Spleen (tissue), 11 donors: ENCODE measurements at regions not wholly inside any gene's neighbourhood (a gene's known extent, or its start where the extent isn't known, plus 50 kb on each side); places are given as distances from the start of the nearest gene placed in this dataset.

ENCODE experiments used
- DNase-seq: peaks from one replicate; pipeline ENCODE4 v3.0.0-alpha.2; 2020
- H3K27ac ChIP-seq, 8 donors: fragments of 200-600 bp; sonication (generic) in 7 of 8; 1 replicate in 4 of 8; 2 replicates in 4 of 8; pipeline versions ENCODE4 v1.5.0 to v1.8.0; 2016 to 2021; ENCODE audit warnings: inconsistent platforms in 4 of 8, mild to moderate bottlenecking in 4 of 8, moderate library complexity in 1 of 8
- H3K27me3 ChIP-seq, 7 donors: fragments of 200-600 bp; sonication (generic) in 6 of 7; replicated peaks in 1 of 7; 1 replicate in 4 of 7; 2 replicates in 3 of 7; pipeline versions ENCODE4 v1.5.0 to v1.8.0; 2016 to 2021; ENCODE audit warnings: inconsistent platforms in 3 of 7, mild to moderate bottlenecking in 1 of 7
- H3K36me3 ChIP-seq, 6 donors: fragments of 200-600 bp; sonication (generic) in 5 of 6; 1 replicate in 4 of 6; 2 replicates in 2 of 6; pipeline versions ENCODE4 v1.5.0 to v1.8.0; 2016 to 2021; ENCODE audit warnings: inconsistent platforms in 2 of 6
- H3K4me1 ChIP-seq, 6 donors: fragments of 200-600 bp; sonication (generic) in 5 of 6; 1 replicate in 3 of 6; 2 replicates in 3 of 6; pipeline versions ENCODE4 v1.5.0 to v1.8.0; 2016 to 2021; ENCODE audit warnings: inconsistent platforms in 3 of 6
- H3K4me3 ChIP-seq, 8 donors: fragments of 200-600 bp; sonication (generic) in 7 of 8; 1 replicate in 4 of 8; 2 replicates in 4 of 8; pipeline versions ENCODE4 v1.5.0 to v1.8.0; 2016 to 2021; ENCODE audit warnings: inconsistent platforms in 4 of 8, mild to moderate bottlenecking in 4 of 8, moderate library complexity in 2 of 8
- H3K9me3 ChIP-seq, 8 donors: fragments of 200-600 bp; sonication (generic) in 7 of 8; 1 replicate in 4 of 8; 2 replicates in 4 of 8; pipeline versions ENCODE4 v1.5.0 to v1.8.0; 2016 to 2021; ENCODE audit warnings: inconsistent platforms in 4 of 8
- POLR2A ChIP-seq, 3 donors: fragments of 450-650 bp; IDR thresholded peaks; one replicate each; pipeline ENCODE4 v1.5.1; 2017; ENCODE audit warnings: antibody characterized with exemption in 3 of 3, mild to moderate bottlenecking in 1 of 3
- POLR2AphosphoS5 ChIP-seq, 3 donors: sonication (generic); formaldehyde crosslinking; IDR thresholded peaks; one replicate each; pipeline ENCODE4 v1.5.1; 2017; ENCODE audit warnings: antibody characterized with exemption in 3 of 3
- WGBS, 5 donors: extraction: QIAGEN DNeasy Blood & Tissue Kit in 3 of 5; methylation state at CpG; one replicate each; pipeline versions ENCODE4 v1.1.5 to v1.1.7; 2013 to 2018; 5-methylcytosine and 5-hydroxymethylcytosine counted together
- intact Hi-C: fragments of 100-400 bp; cut with DNase I; formaldehyde crosslinking; loops from one replicate; pipeline ENCODE4 v1.15.0; 2023; ENCODE audit warnings: low total_unique reads
- TF ChIP-seq, protein P1 (sequence below), 11 experiments: fragments of 200-600 bp in 7 of 11; fragments of 450-650 bp in 4 of 11; sonication (generic) in 4 of 11; IDR thresholded peaks in 8 of 11; conservative IDR thresholded peaks in 3 of 11; 1 replicate in 7 of 11; 2 replicates in 4 of 11; pipeline versions ENCODE4 v1.4.0 to v1.8.0; 2016 to 2021; ENCODE audit warnings: antibody characterized with exemption in 11 of 11, inconsistent platforms in 4 of 11, mild to moderate bottlenecking in 1 of 11
- donor health status: healthy with polysubstance abuse.
- donor health status: DM: no; HTN: no; CAD: no; lungs with moderate emphysema.
- donor health status: DM: no; HTN: no; CAD: no.
- donor health status: Bipolar disorder and iron deficiency.
- donor health status: healthy.
- donor health status: DM: no; HTN: no; CAD: no.
- donor health status: DM: yes; HTN: yes; CAD: no.

DNA sequence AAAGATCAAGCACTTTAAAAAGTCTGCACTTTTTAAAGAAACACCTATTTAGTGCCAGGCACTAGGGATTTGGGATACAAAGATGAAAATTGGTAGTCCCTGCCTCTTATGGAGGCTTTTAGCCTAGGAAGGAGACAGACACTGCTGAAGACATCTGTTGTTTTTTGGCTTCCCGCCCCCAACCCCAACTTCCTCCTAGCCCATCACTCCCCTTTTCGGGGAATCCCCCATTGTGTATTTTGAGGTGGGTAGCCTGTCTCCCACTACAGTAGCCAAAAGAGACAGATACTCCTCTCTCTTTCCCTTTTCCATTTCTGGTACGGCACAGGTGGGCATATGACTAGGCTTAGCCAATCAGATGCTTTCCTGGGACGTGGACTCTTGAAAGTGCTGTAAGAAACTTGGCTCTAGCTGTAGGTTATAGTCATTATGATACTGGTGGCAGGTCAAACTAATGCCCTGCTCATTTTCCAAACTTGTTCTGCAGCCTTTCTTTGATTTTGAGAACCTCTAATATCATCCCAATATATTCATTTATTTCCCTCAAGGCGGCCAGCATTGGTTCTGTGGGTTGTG, 194.6 kb upstream of the RBPJ start:
- Histone ChIP-seq H3K27ac (no peak overlapping the region), H3K4me1 (peaks cover 0 to 3% (median 0%) of the 10 kb centered on the region in 6 donors), H3K4me3 (no peak overlapping the region), H3K36me3 (no peaks in the 10 kb centered on the region), H3K27me3 (no peaks in the 10 kb centered on the region), H3K9me3 (peaks cover 0 to 6% (median 0%) of the 10 kb centered on the region in 8 donors)
- intact Hi-C loops = no loop called here
- TF ChIP-seq, protein P1, sequence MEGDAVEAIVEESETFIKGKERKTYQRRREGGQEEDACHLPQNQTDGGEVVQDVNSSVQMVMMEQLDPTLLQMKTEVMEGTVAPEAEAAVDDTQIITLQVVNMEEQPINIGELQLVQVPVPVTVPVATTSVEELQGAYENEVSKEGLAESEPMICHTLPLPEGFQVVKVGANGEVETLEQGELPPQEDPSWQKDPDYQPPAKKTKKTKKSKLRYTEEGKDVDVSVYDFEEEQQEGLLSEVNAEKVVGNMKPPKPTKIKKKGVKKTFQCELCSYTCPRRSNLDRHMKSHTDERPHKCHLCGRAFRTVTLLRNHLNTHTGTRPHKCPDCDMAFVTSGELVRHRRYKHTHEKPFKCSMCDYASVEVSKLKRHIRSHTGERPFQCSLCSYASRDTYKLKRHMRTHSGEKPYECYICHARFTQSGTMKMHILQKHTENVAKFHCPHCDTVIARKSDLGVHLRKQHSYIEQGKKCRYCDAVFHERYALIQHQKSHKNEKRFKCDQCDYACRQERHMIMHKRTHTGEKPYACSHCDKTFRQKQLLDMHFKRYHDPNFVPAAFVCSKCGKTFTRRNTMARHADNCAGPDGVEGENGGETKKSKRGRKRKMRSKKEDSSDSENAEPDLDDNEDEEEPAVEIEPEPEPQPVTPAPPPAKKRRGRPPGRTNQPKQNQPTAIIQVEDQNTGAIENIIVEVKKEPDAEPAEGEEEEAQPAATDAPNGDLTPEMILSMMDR (IDR thresholded peaks at IDR 0.05 in 8 of 11, conservative IDR thresholded peaks at IDR 0.05 in 3 of 11) = no peak
- TF ChIP-seq POLR2AphosphoS5 (IDR thresholded peaks at IDR 0.05) = no peak
- no peak for TF ChIP-seq POLR2A (IDR thresholded peaks at IDR 0.05)
- no peak for DNase-seq
- WGBS, 5 donors = 55 to 75% (median 58%) methylated on average over 5 of the region's 5 CpGs

DNA sequence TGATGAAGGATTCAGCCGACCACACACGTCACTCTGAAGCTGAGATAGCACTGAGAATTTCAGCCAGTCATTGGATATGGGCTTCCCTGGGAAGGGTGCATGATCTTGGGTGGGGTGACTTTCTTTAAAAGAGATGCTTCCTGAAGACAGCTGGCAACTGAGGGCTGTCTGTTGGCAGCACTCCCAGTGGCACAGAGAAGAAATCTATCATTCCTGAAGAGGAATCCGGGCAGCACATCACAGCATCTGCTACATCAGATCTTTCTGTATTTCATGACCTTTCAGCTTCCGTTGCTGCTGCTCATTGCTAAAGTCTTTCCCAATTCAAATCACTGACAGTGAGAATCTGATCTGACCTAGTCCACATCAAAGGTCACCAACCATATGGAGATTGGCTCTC, 193.8 kb upstream of the RBPJ start:
- no peak overlapping the region for H3K27ac ChIP-seq
- TF ChIP-seq POLR2A (IDR thresholded peaks at IDR 0.05) = no peak
- TF ChIP-seq POLR2AphosphoS5 (IDR thresholded peaks at IDR 0.05) = no peak
- TF ChIP-seq, protein P1 (IDR thresholded peaks at IDR 0.05 in 8 of 11, conservative IDR thresholded peaks at IDR 0.05 in 3 of 11) = no peak
- H3K4me1 ChIP-seq = peaks cover 0 to 3% (median 0%) of the 10 kb centered on the region in 6 donors
- H3K9me3 ChIP-seq = peaks cover 0 to 6% (median 0%) of the 10 kb centered on the region in 8 donors
- intact Hi-C loops = no loop called here
- no peak overlapping the region for H3K4me3 ChIP-seq
- no peaks in the 10 kb centered on the region for H3K27me3 ChIP-seq
- 82 to 94% (median 86%) methylated on average over 4 of the region's 4 CpGs for WGBS, 5 donors
- DNase-seq = no peak
- no peaks in the 10 kb centered on the region for H3K36me3 ChIP-seq

DNA sequence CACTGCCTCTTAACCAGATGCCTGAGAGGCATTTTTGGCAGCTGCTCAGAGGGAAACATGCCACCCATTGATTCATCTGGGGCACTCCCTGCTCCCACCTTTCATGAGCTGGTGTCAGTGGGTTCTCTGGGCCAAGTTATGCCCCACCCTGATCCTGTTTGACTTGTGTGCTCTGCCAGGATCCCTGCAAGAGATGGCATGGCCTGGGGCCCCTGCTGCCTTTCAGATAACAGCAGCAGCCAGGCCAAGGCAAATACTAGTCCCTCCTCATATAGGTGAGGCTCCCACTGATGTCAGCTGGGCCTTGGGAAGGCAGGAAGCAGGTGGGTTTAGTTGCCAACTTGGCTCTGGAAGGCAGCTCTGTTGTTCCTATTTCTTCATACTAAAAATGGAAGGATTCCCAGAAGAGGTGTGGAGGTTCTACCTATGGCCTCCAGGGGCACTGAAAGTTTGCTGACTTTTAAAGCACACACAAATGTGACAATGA, 192.9 kb upstream of the RBPJ start:
- TF ChIP-seq, protein P1 (IDR thresholded peaks at IDR 0.05 in 8 of 11, conservative IDR thresholded peaks at IDR 0.05 in 3 of 11) = no peak
- TF ChIP-seq POLR2AphosphoS5 (IDR thresholded peaks at IDR 0.05) = no peak
- TF ChIP-seq POLR2A (IDR thresholded peaks at IDR 0.05) = no peak
- DNase-seq = no peak
- peaks cover 0 to 3% (median 0%) of the 10 kb centered on the region in 6 donors for H3K4me1 ChIP-seq
- H3K27ac ChIP-seq = no peak overlapping the region
- no peaks in the 10 kb centered on the region for H3K36me3 ChIP-seq
- intact Hi-C loops = no loop called here
- H3K9me3 ChIP-seq = peaks cover 0 to 6% (median 0%) of the 10 kb centered on the region in 8 donors
- H3K27me3 ChIP-seq = no peaks in the 10 kb centered on the region
- no peak overlapping the region for H3K4me3 ChIP-seq

DNA sequence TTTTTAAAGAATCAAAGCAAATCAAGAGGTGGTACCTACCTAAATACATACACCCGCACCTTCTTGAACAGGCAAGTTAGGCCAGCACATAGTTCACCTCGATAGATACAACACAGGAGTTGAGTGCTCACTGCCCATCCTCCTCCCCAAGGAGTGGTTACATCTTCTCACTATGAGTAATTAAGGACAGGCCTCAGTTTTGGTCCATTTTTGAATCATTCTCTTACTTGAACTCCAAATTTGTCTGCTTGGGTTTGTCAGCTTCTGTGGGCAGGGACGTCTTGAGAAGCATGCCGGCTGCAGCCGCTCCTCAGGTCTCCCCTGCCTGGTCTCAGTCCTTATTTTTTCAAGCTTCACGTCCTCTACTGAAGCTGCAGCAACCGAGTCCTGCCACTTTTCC, 190.6 kb upstream of the RBPJ start:
- intact Hi-C loops = no loop called here
- no peak overlapping the region for H3K27ac ChIP-seq
- H3K9me3 ChIP-seq = peaks cover 0 to 6% (median 0%) of the 10 kb centered on the region in 8 donors
- no peaks in the 10 kb centered on the region for H3K36me3 ChIP-seq
- H3K27me3 ChIP-seq = no peaks in the 10 kb centered on the region
- peaks cover 0 to 3% (median 0%) of the 10 kb centered on the region in 6 donors for H3K4me1 ChIP-seq
- WGBS, 5 donors = 71 to 82% (median 77%) methylated on average over 7 of the region's 7 CpGs
- DNase-seq = no peak
- TF ChIP-seq POLR2A (IDR thresholded peaks at IDR 0.05) (no peak), POLR2AphosphoS5 (IDR thresholded peaks at IDR 0.05) (no peak)
- TF ChIP-seq, protein P1 (IDR thresholded peaks at IDR 0.05 in 8 of 11, conservative IDR thresholded peaks at IDR 0.05 in 3 of 11) = no peak
- H3K4me3 ChIP-seq = no peak overlapping the region
